ENCODE measurements at regions not wholly inside any gene's neighbourhood (a gene's known extent, or its start where the extent isn't known, plus 50 kb on each side); places are given as distances from the start of the nearest gene placed in this dataset.

GRCh38 chr22:47994045-47994444 is 1231.6 kb downstream of the TBC1D22A start:
- Mint-ChIP-seq H3K27ac (no peak overlapping the region), H3K36me3 (peaks cover 2% of the 10 kb centered on the region), H3K27me3 (peaks cover 11 to 13% of the 10 kb centered on the region in 2 donors), H3K4me1 (no peaks in the 10 kb centered on the region), H3K9me3 (peaks cover 0 to 6% (median 0%) of the 10 kb centered on the region in 3 donors), H3K4me3 (no peak overlapping the region)
- H3K9me3 ChIP-seq: no peaks in the 10 kb centered on the region
- DNase-seq (no peak), ATAC-seq (replicated peaks in 1 of 4) (no peak)
- H3K4me3 ChIP-seq (ENCODE audit: control insufficient read depth in 1 of 2, extremely low read depth in 1 of 2, low read length in 1 of 2): no peak overlapping the region
- H3K4me1 ChIP-seq (ENCODE audit: control insufficient read depth in 1 of 2, extremely low read depth in 1 of 2, insufficient read depth in 2 of 2, low read length in 2 of 2): no peaks in the 10 kb centered on the region
- ChIA-PET POLR2A (no interaction called here), CTCF (no interaction called here)
- H3K36me3 ChIP-seq (ENCODE audit: control insufficient read depth in 2 of 2, extremely low read depth in 1 of 2, insufficient read depth in 1 of 2, low read length in 1 of 2): no peaks in the 10 kb centered on the region
- no peak overlapping the region for H3K27ac ChIP-seq (ENCODE audit: low read length)
- peaks cover 0 to 14% of the 10 kb centered on the region in 2 experiments for H3K27me3 ChIP-seq (replicated peaks in 1 of 2; ENCODE audit: control insufficient read depth in 2 of 2, extremely low read depth in 1 of 2, insufficient read depth in 2 of 2, low read length in 1 of 2)
- 100% methylated on average over 3 of the region's 3 CpGs for WGBS (ENCODE audit: insufficient coverage)

GRCh38 chr22:47990481-47990880 is 1228.0 kb downstream of the TBC1D22A start:
- Mint-ChIP-seq H3K36me3 (peaks cover 2% of the 10 kb centered on the region), H3K27ac (no peak overlapping the region), H3K4me3 (no peak overlapping the region), H3K4me1 (no peaks in the 10 kb centered on the region), H3K27me3 (peaks cover 20 to 29% of the 10 kb centered on the region in 2 donors), H3K9me3 (peaks cover 20 to 34% (median 21%) of the 10 kb centered on the region in 3 donors)
- no peaks in the 10 kb centered on the region for H3K36me3 ChIP-seq (ENCODE audit: control insufficient read depth in 2 of 2, extremely low read depth in 1 of 2, insufficient read depth in 1 of 2, low read length in 1 of 2)
- peaks cover 0 to 6% of the 10 kb centered on the region in 2 experiments for H3K27me3 ChIP-seq (replicated peaks in 1 of 2; ENCODE audit: control insufficient read depth in 2 of 2, extremely low read depth in 1 of 2, insufficient read depth in 2 of 2, low read length in 1 of 2)
- no peak overlapping the region for H3K4me3 ChIP-seq (ENCODE audit: control insufficient read depth in 1 of 2, extremely low read depth in 1 of 2, low read length in 1 of 2)
- H3K4me1 ChIP-seq (ENCODE audit: control insufficient read depth in 1 of 2, extremely low read depth in 1 of 2, insufficient read depth in 2 of 2, low read length in 2 of 2): no peaks in the 10 kb centered on the region
- ATAC-seq (replicated peaks in 1 of 4): no peak
- ChIA-PET POLR2A (no interaction called here), CTCF (no interaction called here)
- DNase-seq: no peak
- H3K27ac ChIP-seq (ENCODE audit: low read length): no peak overlapping the region
- H3K9me3 ChIP-seq: peaks cover 2% of the 10 kb centered on the region
- WGBS (ENCODE audit: insufficient coverage): 69% methylated on average over 2 of the region's 3 CpGs

- 64% methylated on average over 1 of the region's 2 CpGs for WGBS (ENCODE audit: insufficient coverage)
- ChIA-PET POLR2A (no interaction called here), CTCF (no interaction called here)
- Mint-ChIP-seq H3K27me3 (peaks cover 17 to 28% of the 10 kb centered on the region in 2 donors), H3K4me1 (no peaks in the 10 kb centered on the region), H3K4me3 (no peak overlapping the region), H3K27ac (no peak overlapping the region), H3K9me3 (peaks cover 20 to 34% (median 21%) of the 10 kb centered on the region in 3 donors), H3K36me3 (peaks cover 2% of the 10 kb centered on the region)
- Histone ChIP-seq H3K36me3 (ENCODE audit: control insufficient read depth in 2 of 2, extremely low read depth in 1 of 2, insufficient read depth in 1 of 2, low read length in 1 of 2) (no peaks in the 10 kb centered on the region), H3K4me1 (ENCODE audit: control insufficient read depth in 1 of 2, extremely low read depth in 1 of 2, insufficient read depth in 2 of 2, low read length in 2 of 2) (no peaks in the 10 kb centered on the region), H3K27ac (ENCODE audit: low read length) (no peak overlapping the region), H3K9me3 (peaks cover 2% of the 10 kb centered on the region), H3K4me3 (ENCODE audit: control insufficient read depth in 1 of 2, extremely low read depth in 1 of 2, low read length in 1 of 2) (no peak overlapping the region), H3K27me3 (replicated peaks in 1 of 2; ENCODE audit: control insufficient read depth in 2 of 2, extremely low read depth in 1 of 2, insufficient read depth in 2 of 2, low read length in 1 of 2) (peaks cover 0 to 5% of the 10 kb centered on the region in 2 experiments)
- DNase-seq (no peak), ATAC-seq (replicated peaks in 1 of 4) (no peak)
These were observed 1225.5 kb downstream of the TBC1D22A start for GRCh38 chr22:47987885-47988515.

- Histone ChIP-seq H3K4me3 (ENCODE audit: control insufficient read depth in 1 of 2, extremely low read depth in 1 of 2, low read length in 1 of 2) (no peak overlapping the region), H3K9me3 (no peaks in the 10 kb centered on the region), H3K4me1 (ENCODE audit: control insufficient read depth in 1 of 2, extremely low read depth in 1 of 2, insufficient read depth in 2 of 2, low read length in 2 of 2) (no peaks in the 10 kb centered on the region), H3K27me3 (replicated peaks in 1 of 2; ENCODE audit: control insufficient read depth in 2 of 2, extremely low read depth in 1 of 2, insufficient read depth in 2 of 2, low read length in 1 of 2) (peaks cover 0 to 2% of the 10 kb centered on the region in 2 experiments), H3K36me3 (ENCODE audit: control insufficient read depth in 2 of 2, extremely low read depth in 1 of 2, insufficient read depth in 1 of 2, low read length in 1 of 2) (no peaks in the 10 kb centered on the region), H3K27ac (ENCODE audit: low read length) (no peak overlapping the region)
- CTCF ChIA-PET: no interaction called here
- H3K4me3 Mint-ChIP-seq: no peak overlapping the region
- peaks cover 0 to 10% of the 10 kb centered on the region in 2 donors for H3K27me3 Mint-ChIP-seq
- no CpG with 5 or more reads among the region's 3 CpGs for WGBS (ENCODE audit: insufficient coverage)
- H3K27ac Mint-ChIP-seq: no peak overlapping the region
- H3K4me1 Mint-ChIP-seq: no peaks in the 10 kb centered on the region
- H3K36me3 Mint-ChIP-seq: no peaks in the 10 kb centered on the region
- POLR2A ChIA-PET: no interaction called here
- ATAC-seq (replicated peaks in 1 of 4) (no peak), DNase-seq (no peak)
- H3K9me3 Mint-ChIP-seq: peaks cover 6 to 20% (median 6%) of the 10 kb centered on the region in 3 donors
These were observed 1213.8 kb downstream of the TBC1D22A start for GRCh38 chr22:47976219-47976618.

- DNase-seq (no peak), ATAC-seq (replicated peaks in 1 of 4) (no peak)
- H3K27me3 ChIP-seq (replicated peaks in 1 of 2; ENCODE audit: control insufficient read depth in 2 of 2, extremely low read depth in 1 of 2, insufficient read depth in 2 of 2, low read length in 1 of 2): peaks cover 0 to 8% of the 10 kb centered on the region in 2 experiments
- H3K4me3 ChIP-seq (ENCODE audit: control insufficient read depth in 1 of 2, extremely low read depth in 1 of 2, low read length in 1 of 2): no peak overlapping the region
- WGBS (ENCODE audit: insufficient coverage): 62% methylated on average over 3 of the region's 4 CpGs
- H3K36me3 Mint-ChIP-seq: no peaks in the 10 kb centered on the region
- H3K9me3 Mint-ChIP-seq: no peaks in the 10 kb centered on the region
- no peaks in the 10 kb centered on the region for H3K4me1 Mint-ChIP-seq
- H3K27ac Mint-ChIP-seq: no peak overlapping the region
- H3K9me3 ChIP-seq: no peaks in the 10 kb centered on the region
- H3K4me1 ChIP-seq (ENCODE audit: control insufficient read depth in 1 of 2, extremely low read depth in 1 of 2, insufficient read depth in 2 of 2, low read length in 2 of 2): no peaks in the 10 kb centered on the region
- ChIA-PET POLR2A (no interaction called here), CTCF (no interaction called here)
- no peak overlapping the region for H3K27ac ChIP-seq (ENCODE audit: low read length)
- H3K36me3 ChIP-seq (ENCODE audit: control insufficient read depth in 2 of 2, extremely low read depth in 1 of 2, insufficient read depth in 1 of 2, low read length in 1 of 2): no peaks in the 10 kb centered on the region
- H3K4me3 Mint-ChIP-seq: no peak overlapping the region
- H3K27me3 Mint-ChIP-seq: peaks cover 9 to 15% of the 10 kb centered on the region in 2 donors
These were observed 1205.4 kb downstream of the TBC1D22A start for GRCh38 chr22:47967831-47968230.

GRCh38 chr22:47966316-47966715 is 1203.9 kb downstream of the TBC1D22A start:
- DNase-seq (no peak), ATAC-seq (replicated peaks in 1 of 4) (no peak)
- Histone ChIP-seq H3K4me1 (ENCODE audit: control insufficient read depth in 1 of 2, extremely low read depth in 1 of 2, insufficient read depth in 2 of 2, low read length in 2 of 2) (no peaks in the 10 kb centered on the region), H3K36me3 (ENCODE audit: control insufficient read depth in 2 of 2, extremely low read depth in 1 of 2, insufficient read depth in 1 of 2, low read length in 1 of 2) (no peaks in the 10 kb centered on the region), H3K27ac (ENCODE audit: low read length) (no peak overlapping the region), H3K27me3 (replicated peaks in 1 of 2; ENCODE audit: control insufficient read depth in 2 of 2, extremely low read depth in 1 of 2, insufficient read depth in 2 of 2, low read length in 1 of 2) (peaks cover 0 to 8% of the 10 kb centered on the region in 2 experiments), H3K4me3 (ENCODE audit: control insufficient read depth in 1 of 2, extremely low read depth in 1 of 2, low read length in 1 of 2) (no peak overlapping the region), H3K9me3 (no peaks in the 10 kb centered on the region)
- Mint-ChIP-seq H3K27me3 (peaks cover 9 to 12% of the 10 kb centered on the region in 2 donors), H3K36me3 (no peaks in the 10 kb centered on the region), H3K27ac (no peak overlapping the region), H3K4me3 (no peak overlapping the region), H3K4me1 (no peaks in the 10 kb centered on the region), H3K9me3 (no peaks in the 10 kb centered on the region)
- ChIA-PET POLR2A (no interaction called here), CTCF (no interaction called here)
- 86% methylated on average over 1 of the region's 6 CpGs for WGBS (ENCODE audit: insufficient coverage)

- Mint-ChIP-seq H3K9me3 (no peaks in the 10 kb centered on the region), H3K27me3 (peaks cover 12% of the 10 kb centered on the region in 2 donors), H3K36me3 (no peaks in the 10 kb centered on the region), H3K4me3 (no peak overlapping the region), H3K27ac (no peak overlapping the region), H3K4me1 (no peaks in the 10 kb centered on the region)
- H3K4me1 ChIP-seq (ENCODE audit: control insufficient read depth in 1 of 2, extremely low read depth in 1 of 2, insufficient read depth in 2 of 2, low read length in 2 of 2): no peaks in the 10 kb centered on the region
- H3K4me3 ChIP-seq (ENCODE audit: control insufficient read depth in 1 of 2, extremely low read depth in 1 of 2, low read length in 1 of 2): no peak overlapping the region
- no peak for ATAC-seq (replicated peaks in 1 of 4)
- no peak overlapping the region for H3K27ac ChIP-seq (ENCODE audit: low read length)
- CTCF ChIA-PET: no interaction called here
- H3K27me3 ChIP-seq (replicated peaks in 1 of 2; ENCODE audit: control insufficient read depth in 2 of 2, extremely low read depth in 1 of 2, insufficient read depth in 2 of 2, low read length in 1 of 2): peaks cover 0 to 8% of the 10 kb centered on the region in 2 experiments
- POLR2A ChIA-PET: no interaction called here
- no peaks in the 10 kb centered on the region for H3K36me3 ChIP-seq (ENCODE audit: control insufficient read depth in 2 of 2, extremely low read depth in 1 of 2, insufficient read depth in 1 of 2, low read length in 1 of 2)
- no peak for DNase-seq
- no peaks in the 10 kb centered on the region for H3K9me3 ChIP-seq
- 100% methylated on average over 3 of the region's 3 CpGs for WGBS (ENCODE audit: insufficient coverage)
These were observed 1203.4 kb downstream of the TBC1D22A start for GRCh38 chr22:47965896-47966295.

Data from T-cell (primary cell).